HG03175 (cell line): ENCODE measurements at regions not wholly inside any gene's neighbourhood (a gene's known extent, or its start where the extent isn't known, plus 50 kb on each side); places are given as distances from the start of the nearest gene placed in this dataset.
A peak's percentile ranks its signal among the peaks of the same experiment; 100 is the strongest.

Experiments used
- ATAC-seq: cut with Tn5 transposase; IDR thresholded peaks from one replicate; pipeline ENCODE4 v1.9.1; 2021; ENCODE audit warnings: mild to moderate bottlenecking, moderate library complexity; ENCODE audit not compliant: unreplicated experiment

DNA sequence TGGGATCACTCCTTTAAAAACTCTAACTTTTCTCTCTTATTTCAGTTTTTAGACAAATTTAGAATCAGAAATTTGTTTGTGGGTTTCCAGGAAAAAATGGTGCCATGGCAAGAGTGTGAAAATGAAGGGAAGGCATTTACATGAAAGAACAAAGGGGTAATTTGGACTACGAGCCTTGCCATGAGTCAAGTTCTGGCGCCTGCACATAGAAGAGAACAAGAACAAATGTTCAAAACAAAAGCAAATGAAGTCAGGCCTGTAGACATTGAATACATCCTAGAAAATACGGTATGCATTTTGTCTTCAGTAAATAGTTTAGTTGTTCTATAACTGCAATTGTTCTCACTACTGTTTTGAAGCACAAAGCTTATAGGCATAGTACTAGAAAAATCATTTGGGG, 1390.5 kb downstream of the EFNB2 start:
- ATAC-seq = no peak

DNA sequence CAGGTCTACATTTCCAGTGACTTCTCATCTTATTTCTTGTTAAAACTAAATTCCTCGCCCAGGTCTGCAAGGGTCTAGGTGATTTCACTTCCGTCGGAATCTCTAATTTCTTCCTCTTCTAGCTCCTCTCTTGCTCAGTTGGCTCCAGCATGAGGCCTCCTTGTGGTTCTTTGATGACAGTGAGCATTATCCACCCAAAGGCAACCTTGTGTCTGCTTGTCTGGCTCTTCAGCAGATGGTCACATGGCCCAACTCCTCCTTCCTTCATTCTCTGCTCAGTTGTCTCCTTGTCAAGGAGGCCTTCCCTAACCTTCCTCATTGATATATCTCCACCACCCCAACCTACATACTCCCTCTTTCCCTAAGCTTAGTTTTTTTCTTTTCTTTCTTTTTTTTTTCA, 1391.4 kb downstream of the EFNB2 start:
- ATAC-seq = no peak

DNA sequence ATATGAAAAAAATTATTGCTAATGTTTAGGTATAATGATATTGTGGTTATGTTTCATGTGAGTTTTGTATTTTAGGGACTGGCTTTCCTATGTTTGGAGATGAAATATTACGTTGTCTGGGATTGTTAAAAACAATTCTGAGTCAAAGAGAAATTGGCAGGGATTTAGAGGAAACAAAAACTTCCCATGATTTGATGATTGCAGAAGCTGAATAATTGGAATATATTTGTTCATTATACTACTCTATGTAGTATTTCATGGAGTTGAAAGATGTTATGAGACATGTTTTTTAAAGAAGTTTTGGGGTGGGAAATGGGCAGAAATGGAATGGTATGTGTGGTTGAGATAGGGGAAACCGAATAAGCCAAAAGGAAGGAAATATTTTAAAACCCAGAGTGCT, 1392.9 kb downstream of the EFNB2 start:
- ATAC-seq = no peak

DNA sequence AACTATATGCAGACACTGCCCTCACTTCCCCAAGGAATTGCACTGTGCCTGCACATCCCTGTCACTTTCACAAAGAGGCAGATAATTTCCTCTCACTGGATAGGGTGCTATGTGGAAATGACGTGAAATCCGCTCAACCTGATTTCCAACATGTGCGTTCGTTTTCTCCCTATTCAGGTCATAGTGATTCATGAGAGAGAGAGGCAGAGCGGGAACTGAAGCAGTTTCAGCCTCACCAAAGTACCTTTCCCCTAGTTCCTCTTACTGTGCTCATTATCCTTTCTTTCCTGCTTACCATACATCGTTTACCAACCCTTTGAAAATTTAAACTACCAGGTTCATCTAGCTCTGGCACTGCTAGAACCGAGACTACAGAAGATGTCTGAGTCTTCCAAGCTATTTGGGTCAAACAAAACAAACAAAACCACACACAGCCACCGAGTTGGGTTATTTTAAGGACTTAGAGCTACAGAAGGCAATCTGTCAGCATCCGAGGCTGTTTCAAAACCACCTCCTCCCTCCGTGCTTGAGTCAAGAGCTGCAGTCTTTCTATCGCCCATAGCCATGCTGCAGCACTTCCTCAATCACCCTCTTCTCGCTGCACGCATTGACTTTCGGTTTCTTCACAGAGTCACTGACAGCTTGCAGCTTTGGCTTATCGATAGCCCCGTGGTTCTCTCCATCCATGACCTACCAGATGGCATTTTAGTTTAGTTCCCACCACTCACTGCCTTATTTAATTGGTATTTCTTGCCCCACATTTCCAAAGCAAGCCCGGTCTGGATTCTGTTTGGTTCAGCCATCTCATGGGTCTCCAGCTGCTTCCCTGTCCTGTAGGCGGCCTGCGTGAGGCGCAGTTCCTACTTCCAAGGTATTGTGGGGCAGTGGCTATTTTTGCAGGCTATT, 1395.8 kb downstream of the EFNB2 start:
- peak; percentile 96 for ATAC-seq

DNA sequence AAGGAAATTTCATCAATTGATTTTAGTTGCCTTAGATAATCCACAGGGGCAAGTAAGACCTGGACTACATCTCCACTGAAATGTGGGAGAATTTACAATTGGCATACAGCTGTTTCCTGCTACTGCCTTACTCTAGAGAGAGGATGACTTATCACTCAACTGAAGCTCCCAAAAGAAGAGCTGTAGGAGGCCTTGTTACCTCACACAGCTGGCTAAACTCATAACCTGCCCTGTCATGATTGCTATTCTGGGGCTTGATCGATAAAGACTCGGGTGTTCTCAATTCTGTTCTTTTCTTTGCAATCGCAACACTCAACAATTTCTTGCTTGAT, 1396.4 kb downstream of the EFNB2 start:
- peak; percentile 10 for ATAC-seq

DNA sequence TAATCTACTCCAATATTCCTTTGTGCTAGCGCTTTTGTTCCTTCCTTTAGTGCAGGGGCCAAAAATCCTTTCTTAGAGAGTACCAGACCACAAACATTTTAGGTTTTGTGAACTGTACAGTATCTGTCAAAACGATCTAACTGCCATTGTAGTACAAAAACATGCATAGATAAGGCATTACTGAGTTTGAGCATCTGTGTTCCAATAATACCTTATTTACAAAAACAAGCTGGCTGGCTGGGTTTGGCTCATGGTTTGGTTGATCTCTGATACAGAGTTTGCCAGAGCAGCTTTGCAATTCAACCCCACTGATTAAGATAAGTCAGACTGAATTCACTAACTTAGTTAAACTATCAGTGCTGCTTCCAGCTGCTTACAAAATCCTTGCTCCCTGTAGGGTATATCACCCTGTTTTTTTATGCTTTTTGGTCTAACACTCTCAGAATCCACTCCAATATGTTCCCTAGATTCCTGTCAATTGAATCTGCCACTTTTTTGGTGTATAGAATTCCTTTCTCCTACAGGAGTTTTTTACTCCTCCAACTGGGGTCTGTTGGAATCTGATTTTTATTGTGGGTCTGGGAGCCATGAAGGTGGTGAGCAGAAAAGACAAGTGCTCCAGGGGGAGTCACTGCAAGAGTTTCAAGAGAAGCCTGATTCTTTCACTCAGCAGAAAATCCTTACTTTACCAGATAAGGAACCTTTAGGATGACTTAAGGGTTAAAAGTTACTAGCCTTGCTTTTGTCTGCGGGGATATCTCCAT, 1399.4 kb downstream of the EFNB2 start:
- no peak for ATAC-seq

DNA sequence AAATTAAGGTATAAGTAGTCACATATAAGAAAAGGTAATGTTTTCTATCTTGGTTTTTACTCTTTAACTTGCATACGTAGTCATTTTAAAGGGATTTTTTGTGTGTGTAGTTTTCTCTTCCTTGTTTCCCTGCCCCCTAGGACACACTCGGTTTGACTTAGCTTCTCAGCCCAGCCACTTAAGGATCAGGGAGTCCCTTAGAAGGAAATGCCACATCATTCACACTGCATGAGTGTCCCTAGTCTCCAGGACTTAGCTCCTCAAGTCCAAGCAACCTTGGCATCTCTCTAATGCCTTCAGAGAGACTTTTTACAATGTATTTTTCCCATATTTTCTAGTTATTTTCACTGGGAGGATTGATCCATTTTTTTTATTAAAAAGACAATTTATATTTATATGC, 1407.7 kb downstream of the EFNB2 start:
- ATAC-seq = no peak

DNA sequence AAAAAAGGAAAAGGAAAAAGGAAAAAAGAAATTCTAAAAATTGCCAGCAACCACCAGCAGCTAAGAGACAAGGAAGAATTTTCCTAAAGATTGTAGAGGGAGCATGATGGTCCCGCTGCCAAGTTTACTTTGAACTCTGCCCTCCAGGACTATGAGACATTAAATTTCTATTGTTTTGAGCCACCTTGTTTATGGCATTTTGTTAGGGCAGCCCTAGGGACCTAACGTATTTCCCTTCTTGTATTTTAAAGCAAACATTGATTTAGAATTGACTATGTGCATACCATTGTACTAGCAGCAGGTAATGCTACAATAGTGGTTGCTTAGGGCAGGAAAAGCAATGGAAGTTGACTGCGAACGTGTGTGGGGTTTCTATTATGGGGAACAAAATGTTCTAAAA, 1414.2 kb downstream of the EFNB2 start:
- ATAC-seq = no peak

DNA sequence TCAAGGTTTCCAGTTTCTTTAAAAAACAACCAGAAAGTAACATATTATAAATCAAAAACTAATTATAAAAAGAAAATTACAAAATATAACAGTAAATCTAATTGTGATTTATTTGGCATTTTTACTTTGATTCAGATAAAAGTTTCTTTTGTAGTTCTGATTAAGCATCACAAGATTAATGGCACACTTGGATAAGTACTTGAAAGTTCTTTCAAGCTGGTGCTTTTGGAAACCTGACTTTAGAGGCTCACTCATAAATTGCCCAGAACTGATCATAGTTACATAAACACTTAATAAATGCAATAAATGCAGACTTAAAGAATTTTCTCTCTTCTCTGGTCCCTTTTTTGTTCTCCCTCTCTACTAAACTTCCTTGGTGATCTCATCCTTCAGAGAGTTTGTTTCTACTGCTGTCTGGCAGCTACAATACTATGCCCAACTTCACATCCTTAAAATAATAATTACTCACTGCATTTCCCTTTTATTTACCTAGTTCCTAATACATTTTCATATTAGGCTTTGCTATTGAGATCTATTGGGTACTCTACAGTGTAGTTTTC, 1417.0 kb downstream of the EFNB2 start:
- ATAC-seq = no peak

DNA sequence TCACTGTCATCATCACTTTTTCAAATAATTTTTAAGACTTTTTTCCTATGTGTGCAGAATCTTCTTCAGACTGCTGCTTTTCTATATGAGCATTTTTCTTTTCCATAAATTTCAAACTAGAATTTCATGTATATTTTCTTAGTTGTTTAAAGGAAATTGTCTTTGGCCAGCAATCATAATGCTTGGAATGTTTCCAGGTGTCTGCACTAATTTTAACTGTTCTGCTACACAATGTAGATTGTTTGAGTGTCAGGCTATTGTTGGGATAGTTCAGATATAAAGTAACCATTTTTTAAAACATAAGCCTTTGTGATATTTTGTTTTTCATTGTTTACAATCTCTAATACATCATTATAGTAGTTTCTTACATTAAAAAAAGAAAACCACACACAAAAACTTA, 1418.5 kb downstream of the EFNB2 start:
- ATAC-seq = no peak

DNA sequence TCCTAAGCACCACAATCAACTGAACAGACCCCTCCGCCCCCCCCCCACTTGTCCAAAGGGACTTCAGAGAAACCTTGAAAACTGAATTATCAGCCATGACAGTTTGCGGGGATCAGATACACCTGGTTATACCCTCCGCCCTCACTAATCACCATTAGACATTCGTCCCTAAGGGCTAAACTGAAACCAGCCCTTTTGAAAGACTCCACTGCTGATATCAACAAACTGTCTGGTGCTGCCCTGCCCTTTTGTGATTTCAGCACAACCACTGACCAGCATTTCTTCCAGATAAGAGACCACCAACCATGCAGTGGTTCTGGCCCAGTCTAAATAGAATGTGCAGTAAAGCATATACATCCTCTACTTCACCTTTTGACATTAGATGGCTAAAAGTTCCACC, 1422.9 kb downstream of the EFNB2 start:
- ATAC-seq = no peak

DNA sequence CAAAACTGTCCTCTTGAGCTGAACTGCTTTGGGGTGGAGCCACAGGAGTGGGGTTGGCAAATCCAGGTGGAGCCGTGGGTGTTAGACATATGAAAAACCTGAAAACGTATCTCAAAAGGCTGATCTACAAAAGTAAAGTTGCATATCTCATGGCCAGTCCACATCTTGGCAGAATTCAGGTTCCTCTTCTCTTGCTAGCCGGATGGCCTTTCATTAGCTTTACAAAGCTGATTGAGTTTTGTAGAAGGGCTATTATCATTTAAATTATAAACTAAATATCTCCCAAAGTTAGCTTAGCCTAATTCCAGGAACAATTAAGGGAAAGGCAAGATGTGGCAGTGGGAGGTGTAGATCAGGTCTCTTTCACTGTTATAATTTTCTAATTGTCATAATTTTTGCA, 1427.7 kb downstream of the EFNB2 start:
- ATAC-seq = no peak

DNA sequence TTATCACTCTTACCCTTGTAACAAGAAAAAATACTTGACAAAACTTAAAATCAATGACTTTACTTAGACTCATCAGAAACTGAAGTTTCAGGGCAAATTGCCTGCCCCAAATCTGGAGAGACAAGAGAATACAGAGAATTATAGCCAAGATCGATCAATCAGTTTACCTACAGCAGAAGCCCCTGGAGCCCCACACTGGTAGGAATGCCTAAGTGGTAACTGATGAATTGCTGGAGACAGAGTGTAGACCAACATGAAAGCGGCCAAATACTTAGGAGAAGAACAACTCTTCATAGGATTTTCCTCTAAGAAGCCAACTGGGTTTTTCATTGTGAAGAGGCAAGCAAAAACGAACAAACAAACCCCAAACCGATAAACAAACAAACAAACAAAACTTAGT, 1430.0 kb downstream of the EFNB2 start:
- ATAC-seq = no peak

DNA sequence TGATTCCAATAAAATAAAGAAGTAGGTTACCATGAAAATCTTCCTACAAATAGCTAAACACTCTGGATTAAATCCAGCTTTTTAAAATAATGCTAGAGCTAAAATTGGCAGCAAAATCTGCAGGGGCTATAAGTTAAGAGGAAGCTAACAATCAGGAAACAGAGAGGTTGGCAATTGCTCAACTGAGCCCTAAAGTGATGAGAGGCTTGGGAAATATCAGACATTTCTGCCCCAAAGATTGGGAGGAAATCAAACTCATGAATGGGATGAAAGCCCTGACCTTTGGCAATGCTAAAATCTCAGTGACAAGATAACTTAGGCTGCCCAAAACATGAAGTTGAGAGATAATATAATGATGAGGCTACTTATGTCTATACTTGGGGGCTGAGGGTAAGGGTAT, 1437.9 kb downstream of the EFNB2 start:
- no peak for ATAC-seq

DNA sequence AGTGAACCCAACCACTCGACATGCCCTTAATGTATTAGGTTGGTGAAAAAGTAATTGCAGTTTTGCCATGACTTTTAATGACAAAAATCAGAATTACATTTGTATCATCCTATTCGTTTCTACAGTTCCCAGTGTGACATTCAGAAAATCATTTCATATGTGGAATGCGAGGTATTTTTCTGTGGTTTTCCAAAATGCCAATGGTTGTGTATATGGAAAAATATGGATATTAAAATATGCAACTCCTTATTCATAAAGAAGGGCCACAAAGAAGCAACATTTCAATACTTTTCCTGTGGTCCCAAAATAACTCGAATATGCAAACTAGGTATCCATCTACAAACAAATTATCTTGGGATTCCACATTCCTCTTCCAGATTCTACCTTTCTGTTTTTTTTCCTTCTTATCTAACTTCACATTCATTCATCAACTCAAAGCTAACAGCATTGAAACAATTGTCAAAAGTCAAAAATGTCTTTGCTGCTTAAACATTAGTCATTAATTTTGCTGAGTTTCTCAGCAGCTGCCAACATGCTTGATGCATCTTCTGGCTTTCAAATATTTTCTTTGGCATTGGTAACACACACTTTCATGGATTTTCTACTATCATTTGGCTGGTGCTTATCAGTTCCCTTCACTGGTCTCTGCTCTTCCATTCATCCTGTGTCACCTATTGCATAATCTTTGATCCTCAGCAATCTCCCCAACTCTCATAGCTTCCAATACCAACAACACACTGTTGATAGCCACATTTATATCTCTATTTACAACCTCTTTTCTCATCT, 1445.4 kb downstream of the EFNB2 start:
- ATAC-seq = no peak

DNA sequence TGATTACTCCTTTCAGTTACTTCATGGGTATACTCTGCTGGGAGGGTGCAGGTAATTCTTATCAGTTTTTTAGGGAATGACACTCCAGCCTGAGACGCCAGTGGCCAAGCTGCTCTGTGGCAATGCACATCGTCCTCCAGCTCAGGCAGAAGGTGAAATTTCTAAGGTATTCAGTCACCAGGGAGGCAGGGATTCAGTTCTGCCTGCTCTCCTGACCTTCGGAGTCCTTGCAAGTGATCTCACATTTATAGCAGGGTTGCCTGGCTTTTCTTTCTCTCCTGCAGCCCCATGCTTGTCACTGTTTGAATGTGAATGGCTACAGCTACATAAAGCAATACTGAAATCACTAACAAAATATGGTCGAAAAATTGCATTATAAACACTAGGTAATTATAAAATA, 1447.5 kb downstream of the EFNB2 start:
- ATAC-seq = no peak

DNA sequence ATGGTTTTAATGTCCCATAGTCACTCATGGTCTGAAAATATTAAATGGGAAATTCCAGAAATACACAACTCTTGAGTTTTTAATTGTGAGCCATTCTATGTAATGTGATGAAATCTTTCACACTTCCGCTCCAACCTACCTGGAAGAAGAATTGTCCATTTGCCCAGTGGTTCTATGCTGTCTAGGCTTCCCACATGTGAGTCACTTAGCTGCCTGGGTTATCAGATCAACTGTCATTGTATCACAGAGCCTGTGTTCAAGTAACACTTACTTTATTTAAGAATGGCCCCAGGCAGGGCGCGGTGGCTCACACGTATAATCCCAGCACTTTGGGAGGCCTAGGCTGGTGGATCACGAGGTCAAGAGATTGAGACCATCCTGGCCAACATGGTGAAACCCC, 1450.5 kb downstream of the EFNB2 start:
- ATAC-seq = no peak

DNA sequence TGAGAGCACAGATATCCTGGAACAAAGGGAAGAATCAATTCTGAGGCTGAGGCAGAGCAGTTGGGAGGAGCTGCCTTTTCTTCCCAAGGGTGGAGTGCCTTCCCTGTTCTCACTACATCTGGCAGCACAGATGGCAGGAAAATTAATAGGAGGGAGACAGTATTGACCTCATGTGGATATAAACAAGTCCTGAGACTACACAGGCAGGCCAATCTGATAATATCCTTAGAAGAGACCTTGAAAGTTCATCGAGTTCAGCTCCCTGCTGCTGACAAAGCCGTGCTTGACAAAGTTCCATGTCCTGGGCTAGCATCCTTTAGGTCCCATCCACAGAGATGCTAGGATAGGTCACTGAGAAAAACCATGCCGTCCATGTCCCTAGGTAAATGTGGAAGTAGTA, 1451.5 kb downstream of the EFNB2 start:
- no peak for ATAC-seq

DNA sequence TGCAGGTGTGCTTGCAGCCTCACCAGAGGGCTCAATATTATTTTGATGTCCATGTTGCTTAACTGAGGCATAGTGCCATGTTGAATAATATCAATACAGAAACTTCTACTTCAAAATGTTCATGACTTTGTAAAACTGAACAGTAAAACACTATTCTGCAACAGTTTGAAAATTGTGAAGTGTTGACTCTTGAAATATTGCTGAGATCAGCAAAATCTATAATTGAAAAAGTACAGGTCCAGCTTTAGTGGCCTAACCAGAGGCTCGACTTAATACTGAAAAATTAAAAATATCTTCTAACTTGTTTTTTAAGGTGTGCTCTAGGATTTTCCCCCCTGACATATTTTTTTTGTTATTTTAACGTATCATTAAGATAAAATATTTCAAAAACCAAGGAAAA, 1460.7 kb downstream of the EFNB2 start:
- ATAC-seq = no peak

DNA sequence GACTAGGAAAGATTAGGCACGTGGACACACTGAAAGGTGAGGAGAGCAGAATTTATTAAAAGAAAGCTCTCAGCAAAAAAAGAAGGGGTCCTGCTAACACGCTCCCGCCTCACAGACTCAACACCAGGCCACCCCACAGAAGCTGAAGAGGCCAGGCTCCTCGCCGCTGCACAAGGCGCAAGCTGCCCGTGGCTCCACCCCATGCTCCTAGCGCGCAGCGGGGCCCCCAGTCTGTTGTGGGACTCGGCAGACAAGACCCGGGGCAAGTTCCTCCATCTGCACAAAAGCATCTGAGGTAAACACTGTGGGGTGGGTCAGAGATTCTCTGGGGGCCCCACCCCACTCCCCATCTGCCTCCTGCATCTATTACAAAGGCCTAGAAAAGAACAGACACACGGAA, 1462.4 kb downstream of the EFNB2 start:
- ATAC-seq = no peak

DNA sequence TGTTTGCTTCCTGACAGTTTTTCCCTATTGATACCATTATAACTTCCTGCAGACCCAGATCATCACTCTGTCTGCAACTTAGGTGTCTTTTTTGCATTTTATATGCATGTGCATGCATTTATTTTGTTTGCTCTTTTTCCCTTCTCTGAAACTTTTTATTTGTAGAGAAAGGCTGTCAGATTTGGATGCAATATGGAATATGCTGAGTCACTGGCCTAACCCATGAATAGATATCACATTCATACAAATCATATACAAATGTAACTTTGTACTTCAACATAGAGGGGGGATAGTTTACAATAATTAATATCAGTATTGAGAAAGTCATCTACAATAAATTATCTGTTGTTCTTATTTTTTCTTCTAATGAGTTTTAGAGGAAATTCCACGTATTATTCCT, 1465.0 kb downstream of the EFNB2 start:
- ATAC-seq = no peak
